22Rv1 (cell line): ENCODE measurements at regions not wholly inside any gene's neighbourhood (a gene's known extent, or its start where the extent isn't known, plus 50 kb on each side); places are given as distances from the start of the nearest gene placed in this dataset.
"Not testable (repeated sequence)": the region's sequence is repeated elsewhere in the genome, so short reads cannot be mapped to it uniquely, and the experiment has no call there.

Experiments
- ZFX ChIP-seq: fragments of 450-650 bp; IDR thresholded peaks from 2 replicates; pipeline ENCODE4 v1.6.1; 2017; ENCODE audit warnings: antibody characterized with exemption, borderline replicate concordance
- TF ChIP-seq, protein P1 (sequence below): fragments of 450-650 bp; IDR thresholded peaks from 2 replicates; pipeline ENCODE4 v1.5.1; 2017; ENCODE audit warnings: mild to moderate bottlenecking

DNA sequence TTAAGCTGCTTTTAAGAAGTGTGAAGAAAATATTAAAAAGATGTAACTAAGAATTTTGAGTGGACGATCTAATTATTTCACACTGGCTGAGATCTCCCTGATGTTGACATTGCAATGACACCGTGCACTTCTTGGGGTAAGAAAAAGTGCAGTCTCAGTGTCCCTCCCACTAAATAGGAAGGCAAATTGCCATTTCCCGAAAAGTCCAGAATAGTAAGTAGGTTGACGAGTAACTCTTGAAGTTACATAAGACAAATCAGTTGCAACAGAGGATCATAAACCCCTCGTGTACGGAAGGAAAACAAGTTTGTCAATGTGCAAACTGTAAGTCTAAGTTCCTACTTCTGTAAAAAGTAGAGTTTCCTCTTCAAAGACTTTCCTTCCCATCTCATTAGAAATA lies 336.2 kb downstream of the CACNA1B start:
- TF ChIP-seq, protein P1, sequence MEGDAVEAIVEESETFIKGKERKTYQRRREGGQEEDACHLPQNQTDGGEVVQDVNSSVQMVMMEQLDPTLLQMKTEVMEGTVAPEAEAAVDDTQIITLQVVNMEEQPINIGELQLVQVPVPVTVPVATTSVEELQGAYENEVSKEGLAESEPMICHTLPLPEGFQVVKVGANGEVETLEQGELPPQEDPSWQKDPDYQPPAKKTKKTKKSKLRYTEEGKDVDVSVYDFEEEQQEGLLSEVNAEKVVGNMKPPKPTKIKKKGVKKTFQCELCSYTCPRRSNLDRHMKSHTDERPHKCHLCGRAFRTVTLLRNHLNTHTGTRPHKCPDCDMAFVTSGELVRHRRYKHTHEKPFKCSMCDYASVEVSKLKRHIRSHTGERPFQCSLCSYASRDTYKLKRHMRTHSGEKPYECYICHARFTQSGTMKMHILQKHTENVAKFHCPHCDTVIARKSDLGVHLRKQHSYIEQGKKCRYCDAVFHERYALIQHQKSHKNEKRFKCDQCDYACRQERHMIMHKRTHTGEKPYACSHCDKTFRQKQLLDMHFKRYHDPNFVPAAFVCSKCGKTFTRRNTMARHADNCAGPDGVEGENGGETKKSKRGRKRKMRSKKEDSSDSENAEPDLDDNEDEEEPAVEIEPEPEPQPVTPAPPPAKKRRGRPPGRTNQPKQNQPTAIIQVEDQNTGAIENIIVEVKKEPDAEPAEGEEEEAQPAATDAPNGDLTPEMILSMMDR = not testable (repeated sequence)
- not testable (repeated sequence) for TF ChIP-seq ZFX
